Panc1 (cell line): ENCODE measurements at regions not wholly inside any gene's neighbourhood (a gene's known extent, or its start where the extent isn't known, plus 50 kb on each side); places are given as distances from the start of the nearest gene placed in this dataset.

Experiments
- POLR2AphosphoS5 ChIP-seq: IDR thresholded peaks from 2 replicates; pipeline ENCODE4 v1.6.1; 2012; ENCODE audit warnings: mild to moderate bottlenecking, low read depth, low read length, moderate library complexity
- TF ChIP-seq, protein P1 (sequence below): fragments of 450-650 bp; IDR thresholded peaks from 2 replicates; pipeline ENCODE4 v1.5.1; 2017; ENCODE audit warnings: mild to moderate bottlenecking

DNA sequence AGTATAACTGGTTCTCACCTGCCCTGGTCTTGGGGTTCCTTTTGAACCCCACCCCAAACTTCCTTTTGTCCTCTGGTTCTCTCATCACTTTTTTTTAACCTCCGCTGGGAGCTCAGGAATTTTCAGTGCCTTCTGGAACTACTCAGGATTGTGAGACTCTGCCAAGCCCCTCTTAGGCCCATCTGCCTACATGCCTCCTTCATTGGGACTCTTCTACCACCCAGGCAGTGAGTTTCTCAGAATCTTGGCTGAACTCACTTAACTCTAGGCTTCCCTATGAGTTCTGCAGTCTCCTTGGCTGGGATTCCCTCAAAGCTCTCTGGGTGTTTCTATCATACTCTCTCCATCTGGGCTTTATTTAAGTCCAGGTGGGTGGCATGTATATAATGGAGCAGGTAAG, 86.3 kb downstream of the MDH1 start:
- no peak for TF ChIP-seq POLR2AphosphoS5
- TF ChIP-seq, protein P1, sequence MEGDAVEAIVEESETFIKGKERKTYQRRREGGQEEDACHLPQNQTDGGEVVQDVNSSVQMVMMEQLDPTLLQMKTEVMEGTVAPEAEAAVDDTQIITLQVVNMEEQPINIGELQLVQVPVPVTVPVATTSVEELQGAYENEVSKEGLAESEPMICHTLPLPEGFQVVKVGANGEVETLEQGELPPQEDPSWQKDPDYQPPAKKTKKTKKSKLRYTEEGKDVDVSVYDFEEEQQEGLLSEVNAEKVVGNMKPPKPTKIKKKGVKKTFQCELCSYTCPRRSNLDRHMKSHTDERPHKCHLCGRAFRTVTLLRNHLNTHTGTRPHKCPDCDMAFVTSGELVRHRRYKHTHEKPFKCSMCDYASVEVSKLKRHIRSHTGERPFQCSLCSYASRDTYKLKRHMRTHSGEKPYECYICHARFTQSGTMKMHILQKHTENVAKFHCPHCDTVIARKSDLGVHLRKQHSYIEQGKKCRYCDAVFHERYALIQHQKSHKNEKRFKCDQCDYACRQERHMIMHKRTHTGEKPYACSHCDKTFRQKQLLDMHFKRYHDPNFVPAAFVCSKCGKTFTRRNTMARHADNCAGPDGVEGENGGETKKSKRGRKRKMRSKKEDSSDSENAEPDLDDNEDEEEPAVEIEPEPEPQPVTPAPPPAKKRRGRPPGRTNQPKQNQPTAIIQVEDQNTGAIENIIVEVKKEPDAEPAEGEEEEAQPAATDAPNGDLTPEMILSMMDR: no peak
